GM18507 (cell line): ENCODE measurements at regions not wholly inside any gene's neighbourhood (a gene's known extent, or its start where the extent isn't known, plus 50 kb on each side); places are given as distances from the start of the nearest gene placed in this dataset.
"Not testable (repeated sequence)": the region's sequence is repeated elsewhere in the genome, so short reads cannot be mapped to it uniquely, and the experiment has no call there.

ENCODE experiments used
- DNase-seq: peaks from one replicate; pipeline ENCODE4 v3.0.0; 2011; ENCODE audit warnings: low read depth; ENCODE audit not compliant: insufficient read length; ENCODE audit errors: extremely low spot score
- FAIRE-seq: peaks from 2 replicates; lab custom pipeline; 2011; peaks lifted over from hg19 to GRCh38; lab: Jason Lieb, UNC

DNA sequence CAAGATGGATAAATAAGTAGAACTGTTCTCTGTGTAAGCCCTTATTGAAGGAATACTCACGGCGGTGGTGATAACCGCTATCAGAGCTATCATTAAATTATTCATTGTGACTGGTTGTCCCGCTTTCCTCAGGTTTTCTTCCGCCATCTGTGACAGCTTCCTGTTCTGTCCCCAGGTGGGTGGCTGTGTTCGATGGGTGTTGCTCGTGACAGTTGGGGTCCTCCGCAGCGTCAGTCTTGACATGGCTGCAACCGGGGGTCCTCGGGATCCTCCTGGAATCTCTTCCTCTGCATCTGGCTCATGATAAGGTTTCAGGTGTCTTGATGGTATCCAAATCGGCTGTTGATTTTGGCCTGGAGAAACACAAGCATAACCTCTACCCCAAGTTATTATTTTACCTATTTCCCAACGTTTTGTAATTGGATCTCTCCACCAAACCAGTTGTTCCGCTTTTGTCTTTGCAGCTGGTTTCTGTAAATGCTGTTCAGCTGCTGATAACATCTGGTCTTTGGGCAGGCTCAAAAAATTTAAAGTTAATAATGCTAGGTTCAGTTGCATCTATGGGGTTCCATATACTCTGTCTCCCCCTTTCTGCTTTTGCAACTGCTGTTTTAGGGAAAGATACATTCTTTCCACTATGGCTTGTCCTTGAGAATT, 58.1 kb upstream of the INSIG1 start:
- DNase-seq, FAIRE-seq: not testable (repeated sequence)

DNA sequence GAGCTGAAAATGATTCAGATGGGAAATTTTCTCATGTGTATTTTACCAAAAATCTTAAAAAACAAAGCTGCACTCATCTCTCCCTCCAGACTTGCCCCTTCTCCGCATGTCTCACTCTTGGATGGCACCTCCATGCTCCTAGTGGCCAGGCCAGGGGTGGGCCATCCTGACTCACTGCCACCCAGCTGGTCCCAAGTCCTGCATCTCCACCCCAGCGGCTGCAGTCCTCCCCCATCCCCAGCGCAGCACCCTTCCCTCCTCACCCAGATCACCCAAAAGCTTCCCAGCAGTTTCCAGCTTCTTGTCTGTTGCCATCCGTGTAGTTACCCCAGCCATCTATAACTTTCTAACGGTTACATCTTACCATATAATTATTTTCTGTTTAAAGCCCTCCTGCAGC, 53.0 kb upstream of the INSIG1 start:
- DNase-seq (no peak), FAIRE-seq (no peak)

DNA sequence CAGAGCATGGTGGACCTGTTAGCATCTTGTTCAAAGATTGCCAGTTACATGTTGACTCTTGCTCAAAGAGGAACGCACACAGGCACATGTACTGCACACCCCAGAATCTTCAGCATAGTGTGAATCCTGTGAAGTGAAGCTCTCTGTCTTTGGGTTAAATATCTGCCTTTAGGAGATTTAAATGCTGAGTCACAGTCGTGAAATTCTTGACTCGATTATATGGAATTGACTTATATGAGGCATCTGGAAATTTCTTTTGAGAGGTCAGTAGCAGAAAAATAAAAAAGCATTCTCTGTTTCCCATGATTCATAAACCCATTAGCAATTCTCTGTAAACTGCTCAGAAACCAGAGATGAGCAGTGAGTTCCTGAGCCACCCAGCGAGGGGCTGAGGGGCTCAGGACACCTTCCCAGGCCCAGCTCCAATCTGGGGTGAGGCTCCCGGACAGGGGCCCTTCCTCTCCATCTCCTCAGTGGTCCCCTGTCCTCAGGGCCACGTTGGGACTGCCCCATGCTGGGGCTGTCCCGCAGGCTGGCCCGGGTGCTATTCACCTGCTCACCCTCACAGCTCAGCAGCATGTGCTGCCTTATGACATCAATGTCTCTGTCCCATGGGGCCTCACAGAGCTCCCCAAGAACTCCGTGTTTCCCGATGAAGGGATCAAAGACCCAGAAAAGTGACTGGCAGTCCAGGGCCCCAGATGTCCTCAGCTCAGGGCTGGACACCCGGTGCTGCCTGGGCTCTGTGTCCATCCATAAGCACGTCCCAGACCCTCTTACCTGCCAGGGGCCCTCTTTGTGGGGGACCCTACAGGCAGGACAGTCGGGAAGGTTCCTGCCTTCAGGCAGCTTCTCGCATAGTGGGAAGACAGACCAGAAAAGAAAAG, 50.0 kb upstream of the INSIG1 start:
- no peak for DNase-seq
- no peak for FAIRE-seq
